GM21737 (cell line): ENCODE measurements at regions not wholly inside any gene's neighbourhood (a gene's known extent, or its start where the extent isn't known, plus 50 kb on each side); places are given as distances from the start of the nearest gene placed in this dataset.
"Not testable (repeated sequence)": the region's sequence is repeated elsewhere in the genome, so short reads cannot be mapped to it uniquely, and the experiment has no call there.

Experiments
- ATAC-seq: cut with Tn5 transposase; IDR thresholded peaks from one replicate; pipeline ENCODE4 v1.9.1; 2021; ENCODE audit warnings: mild to moderate bottlenecking, moderate library complexity; ENCODE audit not compliant: unreplicated experiment

DNA sequence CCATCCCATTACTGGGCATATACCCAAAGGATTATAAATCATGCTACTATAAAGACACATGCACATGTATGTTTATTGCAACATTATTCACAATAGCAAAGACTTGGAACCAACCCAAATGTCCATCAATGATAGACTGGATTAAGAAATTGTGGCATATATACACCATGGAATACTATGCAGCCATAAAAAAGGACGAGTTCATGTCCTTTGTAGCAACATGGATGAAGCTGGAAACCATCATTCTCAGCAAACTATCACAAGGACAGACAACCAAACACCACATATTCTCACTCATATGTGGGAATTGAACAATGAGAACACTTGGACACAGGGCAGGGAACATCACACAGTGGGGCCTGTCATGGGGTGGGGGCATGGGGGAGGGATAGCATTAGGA lies 181.5 kb upstream of the SPRY2 start:
- not testable (repeated sequence) for ATAC-seq

GRCh38 chr13:80516818-80517348 lies 176.0 kb upstream of the SPRY2 start:
- ATAC-seq, result no peak

- ATAC-seq, result no peak
Observed at GRCh38 chr13:80515296-80515695, 174.4 kb upstream of the SPRY2 start.

GRCh38 chr13:80513196-80513595 lies 172.3 kb upstream of the SPRY2 start:
- ATAC-seq, result no peak

GRCh38 chr13:80510686-80511085 lies 169.8 kb upstream of the SPRY2 start:
- ATAC-seq, result no peak

DNA sequence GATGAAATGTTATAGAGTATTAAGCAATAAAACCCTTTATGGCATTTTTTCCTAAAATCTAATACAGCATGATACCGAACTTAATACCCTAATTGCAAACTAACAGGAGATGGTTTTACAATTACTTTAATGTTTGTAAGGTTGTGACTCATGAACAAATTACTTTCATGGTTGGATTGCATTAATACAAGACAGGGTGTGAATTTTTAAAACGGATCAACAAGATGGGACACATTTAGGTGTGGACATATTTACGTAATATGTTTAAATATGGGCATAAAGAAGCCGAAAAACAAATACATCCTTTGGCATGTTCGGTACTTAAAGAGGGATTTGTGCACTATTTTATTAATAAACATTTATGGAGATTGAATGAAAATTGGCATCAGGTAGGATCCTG lies 168.3 kb upstream of the SPRY2 start:
- ATAC-seq, result no peak

DNA sequence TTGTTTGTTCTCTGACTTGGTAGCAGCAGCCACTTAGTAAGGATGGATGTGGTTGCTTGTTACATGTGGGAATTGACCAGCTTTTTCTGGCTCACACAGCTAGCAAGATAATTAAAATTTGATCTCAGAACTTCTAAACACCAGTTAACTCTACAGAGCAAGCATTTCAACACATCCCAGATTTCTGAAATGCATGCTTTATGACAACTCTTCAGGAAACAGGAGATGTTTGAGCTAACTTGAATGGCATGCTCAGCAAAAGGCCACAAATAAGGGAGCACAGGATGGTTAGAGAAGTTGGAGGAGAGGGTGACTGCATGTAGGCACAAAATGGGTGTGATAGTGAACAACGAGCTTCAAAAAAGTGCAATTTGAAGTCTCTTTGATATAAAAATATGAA lies 167.1 kb upstream of the SPRY2 start:
- ATAC-seq, result no peak

- no peak for ATAC-seq
Observed at GRCh38 chr13:80504453-80504852, 163.5 kb upstream of the SPRY2 start.

GRCh38 chr13:80502359-80502758 lies 161.4 kb upstream of the SPRY2 start:
- no peak for ATAC-seq

- ATAC-seq, result no peak
Observed at GRCh38 chr13:80501556-80501955, 160.6 kb upstream of the SPRY2 start.

DNA sequence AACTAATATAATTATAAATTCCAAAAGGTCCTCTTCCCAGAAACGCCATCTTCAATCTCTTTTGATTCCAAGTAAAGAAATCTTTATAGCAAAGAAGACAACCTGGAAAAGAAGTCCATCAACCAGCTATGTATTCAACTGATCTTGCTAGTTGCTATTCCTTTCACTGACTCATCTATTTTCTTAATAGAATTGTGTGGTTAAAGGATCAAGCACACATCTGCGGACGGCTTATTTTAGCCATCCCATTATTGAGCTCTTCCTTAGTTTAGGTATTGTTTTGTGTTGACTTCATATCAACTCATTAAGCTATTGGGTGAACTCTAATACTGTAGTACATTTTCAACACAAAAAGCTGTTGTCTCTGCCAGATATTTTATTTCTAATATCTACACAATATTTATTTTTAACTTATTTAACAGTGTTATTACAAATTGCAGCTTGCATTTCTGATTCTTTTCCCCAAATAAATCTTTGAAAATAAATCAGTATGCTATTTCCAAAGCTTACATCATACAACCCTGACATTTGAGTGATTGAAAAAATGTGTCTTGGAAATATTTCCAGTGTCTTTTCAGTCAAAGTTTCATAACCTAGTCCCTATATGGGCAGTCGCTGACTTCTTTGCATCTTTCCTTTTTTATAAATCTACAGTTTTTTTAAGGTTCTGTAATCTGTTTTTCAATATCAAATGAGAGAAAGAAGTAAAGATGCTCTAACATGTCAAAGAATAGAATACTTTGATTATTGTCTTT lies 158.8 kb upstream of the SPRY2 start:
- ATAC-seq, result no peak

GRCh38 chr13:80498433-80498832 lies 157.5 kb upstream of the SPRY2 start:
- no peak for ATAC-seq

- ATAC-seq, result no peak
Observed at GRCh38 chr13:80497978-80498377, 157.1 kb upstream of the SPRY2 start.

GRCh38 chr13:80497439-80497838 lies 156.5 kb upstream of the SPRY2 start:
- ATAC-seq, result no peak

DNA sequence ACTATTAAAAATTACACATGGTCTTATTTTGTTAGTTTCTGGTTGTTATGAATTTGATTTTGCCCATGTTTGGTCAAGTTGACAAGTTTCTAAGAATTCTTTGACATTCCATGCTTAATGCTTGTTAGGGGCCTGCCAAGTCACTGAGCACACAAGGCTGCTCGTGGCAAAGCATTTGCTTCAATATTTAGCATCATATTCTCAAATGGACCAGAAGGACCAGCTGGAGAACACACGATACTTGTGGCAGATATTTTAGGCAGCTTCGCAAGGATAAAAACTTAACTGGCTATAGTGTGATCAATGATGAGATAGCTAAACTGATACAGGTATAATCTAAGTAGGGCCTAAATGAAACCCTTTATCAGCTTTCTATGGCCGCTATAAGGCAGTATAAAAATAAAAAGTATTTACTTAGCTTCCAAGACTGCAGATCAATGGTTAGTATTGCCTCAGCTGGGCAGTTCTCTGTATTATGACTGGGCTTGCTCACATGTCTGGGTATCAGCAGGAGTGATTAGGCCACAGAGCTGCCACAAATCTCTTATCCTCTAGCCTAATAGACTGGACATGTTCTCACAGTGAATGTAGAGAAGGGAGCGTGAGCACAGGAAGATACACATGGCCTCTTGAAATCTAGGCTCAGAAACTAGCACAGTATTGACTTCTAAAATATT lies 155.9 kb upstream of the SPRY2 start:
- ATAC-seq, result no peak

GRCh38 chr13:80490491-80490943 lies 149.6 kb upstream of the SPRY2 start:
- not testable (repeated sequence) for ATAC-seq

- no peak for ATAC-seq
Observed at GRCh38 chr13:80486402-80486801, 145.5 kb upstream of the SPRY2 start.

DNA sequence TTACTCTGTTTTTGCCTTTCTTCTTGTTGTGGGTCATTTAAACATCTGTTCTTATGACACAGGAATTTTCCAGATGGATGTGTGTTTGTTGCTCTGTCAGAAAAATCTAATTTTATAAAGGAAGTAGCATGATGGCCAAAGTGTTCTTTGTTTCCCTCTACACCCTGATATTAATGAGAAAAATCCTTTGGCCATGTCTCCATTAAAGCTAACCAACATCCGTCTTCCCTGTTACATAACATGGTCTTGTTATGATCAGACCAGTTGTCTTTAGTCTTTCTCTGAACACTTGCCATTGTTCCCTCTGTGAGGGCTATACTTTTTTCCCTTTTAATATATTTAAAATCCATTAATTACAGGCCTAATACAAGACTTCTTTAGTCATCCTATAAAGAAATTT lies 142.2 kb upstream of the SPRY2 start:
- no peak for ATAC-seq

DNA sequence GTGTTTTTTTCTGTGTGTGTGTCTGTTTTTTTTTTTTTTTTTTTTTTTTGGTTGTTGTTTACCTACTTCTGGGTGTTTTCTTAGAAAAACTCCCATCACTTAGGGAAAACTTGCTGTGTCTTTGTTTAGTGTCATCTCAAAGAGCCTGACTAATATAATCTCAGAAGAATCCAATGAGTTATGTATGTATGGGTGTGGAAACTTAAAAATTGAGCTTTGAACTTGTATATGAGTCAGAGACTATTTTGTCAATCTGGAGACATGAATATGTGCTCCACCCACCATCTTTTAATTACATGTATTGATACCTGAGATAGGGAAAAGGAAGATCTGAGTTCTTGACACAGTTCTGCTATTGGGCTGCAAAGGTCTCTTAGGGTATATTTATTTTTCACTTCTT lies 140.7 kb upstream of the SPRY2 start:
- no peak for ATAC-seq

DNA sequence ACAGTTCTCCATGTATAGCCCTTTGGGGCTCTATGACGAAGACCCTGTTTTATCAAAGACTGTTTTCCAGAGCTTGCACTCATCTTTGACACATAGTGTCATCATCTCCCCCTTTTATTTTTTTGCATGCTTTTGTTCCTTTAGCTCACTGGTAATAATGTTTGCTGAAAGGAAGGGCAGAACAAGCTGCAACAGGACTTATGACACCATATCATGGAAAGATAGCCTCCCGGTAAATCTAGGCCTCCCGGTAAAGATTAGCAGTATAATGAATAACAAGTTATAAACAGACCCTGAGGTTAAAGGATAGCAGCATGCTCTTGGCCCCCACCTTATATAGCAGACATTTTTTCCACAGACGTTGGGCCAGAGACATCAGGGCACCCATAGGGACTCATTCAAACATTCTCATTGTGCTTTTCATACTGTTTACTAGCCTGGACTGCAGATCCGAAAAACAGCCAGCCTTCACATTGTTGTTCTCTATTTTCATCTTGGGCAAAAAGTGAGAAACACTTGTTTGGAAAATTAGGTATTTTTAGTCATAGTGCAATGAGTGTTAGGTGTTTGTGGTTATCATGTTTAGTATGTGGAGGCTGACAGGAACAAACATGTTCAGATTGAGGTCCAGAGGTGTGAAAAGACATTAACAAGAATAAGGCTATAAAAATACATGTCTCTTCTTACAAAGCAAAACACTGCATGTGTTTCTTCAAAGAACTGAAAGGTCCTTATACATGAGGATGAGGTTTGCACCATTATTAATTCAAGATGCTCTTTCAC lies 136.9 kb upstream of the SPRY2 start:
- no peak for ATAC-seq

DNA sequence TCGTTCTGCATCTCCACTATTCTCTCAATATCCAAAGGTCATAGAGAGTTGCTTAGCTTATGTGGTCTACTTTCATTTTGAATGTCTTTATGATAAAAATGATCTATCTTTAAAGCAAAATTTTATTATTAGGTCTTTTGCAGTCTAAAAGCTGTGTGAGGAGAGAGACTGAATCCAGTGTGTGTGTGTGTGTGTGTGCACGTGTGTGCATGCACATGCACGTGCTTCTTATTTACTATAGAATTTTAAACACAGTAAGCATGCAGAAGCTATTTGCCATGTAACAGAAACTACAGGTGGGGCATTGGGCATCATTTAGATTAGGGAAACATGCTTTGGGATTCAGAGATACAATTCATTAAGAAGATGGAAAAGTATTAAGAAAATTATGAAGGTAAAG lies 136.0 kb upstream of the SPRY2 start:
- ATAC-seq, result no peak
